Mesendoderm (in vitro differentiated cells): ENCODE measurements at regions not wholly inside any gene's neighbourhood (a gene's known extent, or its start where the extent isn't known, plus 50 kb on each side); places are given as distances from the start of the nearest gene placed in this dataset.

ENCODE experiments used
- DNase-seq: peaks from one replicate; pipeline ENCODE4 v3.0.0; 2013
- H2AK5ac ChIP-seq: 2 replicates; pipeline ENCODE4 v1.6.1; 2013; ENCODE audit warnings: low read length, inconsistent platforms
- H2BK120ac ChIP-seq: 2 replicates; pipeline ENCODE4 v1.6.1; 2013; ENCODE audit warnings: low read depth, mild to moderate bottlenecking, low read length, moderate library complexity, mixed read lengths
- H2BK15ac ChIP-seq: replicated peaks from 2 replicates; pipeline ENCODE4 v1.6.1; 2013; ENCODE audit warnings: low read depth, mild to moderate bottlenecking, moderate library complexity
- H2BK5ac ChIP-seq: 2 replicates; pipeline ENCODE4 v1.6.1; 2013; ENCODE audit warnings: low read length, inconsistent platforms
- H3K18ac ChIP-seq: 2 replicates; pipeline ENCODE4 v1.6.1; 2013; ENCODE audit warnings: mild to moderate bottlenecking, low read length, mixed read lengths
- H3K23ac ChIP-seq: one replicate; pipeline ENCODE4 v1.6.1; 2013; ENCODE audit warnings: low read length
- H3K27ac ChIP-seq: 2 replicates; pipeline ENCODE4 v1.5.1; 2013; ENCODE audit warnings: low read depth, mild to moderate bottlenecking, inconsistent platforms, low read length, moderate library complexity
- H3K27me3 ChIP-seq: 2 replicates; pipeline ENCODE4 v1.6.1; 2013; ENCODE audit warnings: low read length, control low read depth, mild to moderate bottlenecking, inconsistent platforms; ENCODE audit not compliant: insufficient read depth, poor library complexity
- H3K36me3 ChIP-seq: 2 replicates; pipeline ENCODE4 v1.6.1; 2013; ENCODE audit warnings: low read length, inconsistent platforms; ENCODE audit not compliant: control insufficient read depth, insufficient read depth
- H3K4ac ChIP-seq: one replicate; pipeline ENCODE4 v1.6.1; 2013; ENCODE audit warnings: low read depth, mild to moderate bottlenecking, low read length, moderate library complexity
- H3K4me1 ChIP-seq: 2 replicates; pipeline ENCODE4 v1.6.1; 2013; ENCODE audit warnings: low read depth, low read length, inconsistent platforms; ENCODE audit not compliant: control insufficient read depth
- H3K4me2 ChIP-seq: 2 replicates; pipeline ENCODE4 v1.6.1; 2013; ENCODE audit warnings: low read length
- H3K4me3 ChIP-seq: 2 replicates; pipeline ENCODE4 v1.5.1; 2013; ENCODE audit warnings: mild to moderate bottlenecking, low read length
- H3K56ac ChIP-seq: one replicate; pipeline ENCODE4 v1.6.1; 2013; ENCODE audit warnings: low read length
- H3K79me1 ChIP-seq: 2 replicates; pipeline ENCODE4 v1.6.1; 2013; ENCODE audit warnings: low read length, inconsistent platforms
- H3K79me2 ChIP-seq: 2 replicates; pipeline ENCODE4 v1.6.1; 2013; ENCODE audit warnings: mild to moderate bottlenecking, low read length; ENCODE audit not compliant: control insufficient read depth, insufficient read depth
- H3K9ac ChIP-seq: 2 replicates; pipeline ENCODE4 v1.6.1; 2013; ENCODE audit warnings: low read length, inconsistent platforms
- H4K5ac ChIP-seq: one replicate; pipeline ENCODE4 v1.6.1; 2013; ENCODE audit warnings: low read length
- H4K8ac ChIP-seq: one replicate; pipeline ENCODE4 v1.6.1; 2013; ENCODE audit warnings: low read depth, mild to moderate bottlenecking, control low read depth, low read length, moderate library complexity
- WGBS: extraction: QIAGEN DNeasy Blood & Tissue Kit; methylation state at CpG from one replicate; pipeline ENCODE4 v1.1.7; 2013; ENCODE audit warnings: low lambda C conversion rate, missing lambda C conversion rate; ENCODE audit not compliant: insufficient coverage; ENCODE audit errors: extremely low coverage; 5-methylcytosine and 5-hydroxymethylcytosine counted together

DNA sequence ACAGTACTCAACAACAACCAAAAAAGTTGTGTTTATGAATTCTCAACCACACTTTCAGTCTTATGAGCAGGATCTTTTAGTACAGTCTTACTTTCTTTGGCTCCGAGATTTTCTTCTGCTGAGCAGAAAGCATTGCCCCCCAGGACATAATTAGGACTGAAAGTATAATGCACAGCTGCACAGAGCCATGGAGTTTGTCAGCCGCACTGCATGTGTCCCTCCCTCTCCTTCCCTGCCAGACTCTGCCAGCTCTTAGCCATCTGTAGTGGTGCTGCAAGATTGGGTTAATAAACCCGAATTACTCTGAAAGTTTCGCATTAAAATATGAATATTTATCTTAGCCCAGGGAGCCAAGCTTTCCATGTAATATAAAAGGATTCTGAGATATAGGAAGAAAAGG is 179.6 kb upstream of the PTCHD4 start:
- Histone ChIP-seq H3K9ac (no peak overlapping the region), H3K18ac (no peak overlapping the region), H3K4me2 (no peak overlapping the region), H2BK120ac (no peak overlapping the region), H3K79me2 (no peaks in the 10 kb centered on the region), H3K4me3 (no peak overlapping the region), H3K27ac (no peak overlapping the region), H3K4ac (no peak overlapping the region), H3K79me1 (no peaks in the 10 kb centered on the region), H4K5ac (no peak overlapping the region), H4K8ac (no peak overlapping the region), H2BK5ac (no peak overlapping the region), H3K4me1 (no peaks in the 10 kb centered on the region), H3K56ac (no peak overlapping the region), H3K27me3 (no peaks in the 10 kb centered on the region), H3K23ac (no peak overlapping the region), H2AK5ac (no peak overlapping the region), H3K36me3 (no peaks in the 10 kb centered on the region), H2BK15ac (no peak overlapping the region)
- WGBS = no CpG with 5 or more reads among the region's 4 CpGs
- DNase-seq = no peak

DNA sequence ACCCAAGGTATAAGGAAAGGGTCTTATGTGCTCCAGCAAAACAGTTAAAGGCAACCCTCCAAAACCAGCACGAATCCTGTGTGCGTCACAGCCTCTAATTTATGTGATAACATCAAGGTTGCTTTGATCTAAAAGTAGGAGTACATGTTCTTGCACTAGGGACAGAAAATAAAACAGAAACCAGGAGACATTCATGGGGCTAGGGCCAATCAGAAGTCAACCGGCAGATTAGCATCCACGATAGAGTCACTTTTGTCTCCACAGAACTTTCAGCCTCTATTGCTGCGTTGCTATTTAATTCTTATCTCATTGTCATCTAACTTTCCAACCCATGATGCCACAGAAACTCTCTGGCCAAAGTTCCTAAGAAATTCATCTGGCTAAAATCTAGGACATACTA is 178.8 kb upstream of the PTCHD4 start:
- DNase-seq = no peak
- H4K5ac ChIP-seq = no peak overlapping the region
- H2BK15ac ChIP-seq = no peak overlapping the region
- no peak overlapping the region for H3K27ac ChIP-seq
- no peak overlapping the region for H4K8ac ChIP-seq
- H3K4me3 ChIP-seq = no peak overlapping the region
- H3K4ac ChIP-seq = no peak overlapping the region
- no peaks in the 10 kb centered on the region for H3K27me3 ChIP-seq
- H2AK5ac ChIP-seq = no peak overlapping the region
- H3K18ac ChIP-seq = no peak overlapping the region
- H3K56ac ChIP-seq = no peak overlapping the region
- H3K9ac ChIP-seq = no peak overlapping the region
- no peak overlapping the region for H3K4me2 ChIP-seq
- no peaks in the 10 kb centered on the region for H3K79me1 ChIP-seq
- no peak overlapping the region for H2BK120ac ChIP-seq
- H2BK5ac ChIP-seq = no peak overlapping the region
- WGBS = no CpG with 5 or more reads among the region's 5 CpGs
- no peaks in the 10 kb centered on the region for H3K79me2 ChIP-seq
- no peaks in the 10 kb centered on the region for H3K36me3 ChIP-seq
- no peak overlapping the region for H3K23ac ChIP-seq
- no peaks in the 10 kb centered on the region for H3K4me1 ChIP-seq

DNA sequence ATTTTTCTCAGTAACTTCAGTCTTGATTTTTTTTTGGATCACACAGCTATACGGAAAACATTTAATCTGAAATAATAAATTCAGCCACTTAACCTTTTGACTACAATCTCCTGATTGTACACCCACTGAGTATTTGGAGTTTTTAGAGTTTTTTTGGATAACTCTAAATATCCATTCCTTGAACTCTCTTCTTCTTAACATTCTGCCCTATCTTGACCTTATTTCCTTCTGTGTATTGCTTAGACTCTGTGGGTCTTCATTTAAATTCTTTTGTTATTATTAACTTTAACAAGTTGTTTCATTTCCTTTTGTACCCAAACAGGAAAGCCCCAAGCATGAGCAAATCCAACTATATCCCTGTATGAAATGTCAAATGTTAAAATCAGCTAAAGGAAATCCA is 170.2 kb upstream of the PTCHD4 start:
- H4K5ac ChIP-seq = no peak overlapping the region
- no peak overlapping the region for H2BK5ac ChIP-seq
- H3K4ac ChIP-seq = no peak overlapping the region
- no peak overlapping the region for H3K23ac ChIP-seq
- H2BK120ac ChIP-seq = no peak overlapping the region
- H3K18ac ChIP-seq = no peak overlapping the region
- H4K8ac ChIP-seq = no peak overlapping the region
- H3K36me3 ChIP-seq = no peaks in the 10 kb centered on the region
- no peak overlapping the region for H3K56ac ChIP-seq
- DNase-seq = no peak
- H3K27ac ChIP-seq = no peak overlapping the region
- no peak overlapping the region for H2BK15ac ChIP-seq
- no peaks in the 10 kb centered on the region for H3K27me3 ChIP-seq
- H3K4me3 ChIP-seq = no peak overlapping the region
- H2AK5ac ChIP-seq = no peak overlapping the region
- H3K4me1 ChIP-seq = no peaks in the 10 kb centered on the region
- H3K9ac ChIP-seq = no peak overlapping the region
- no peak overlapping the region for H3K4me2 ChIP-seq
- WGBS = no CpG with 5 or more reads among the region's 1 CpG
- H3K79me2 ChIP-seq = no peaks in the 10 kb centered on the region
- no peaks in the 10 kb centered on the region for H3K79me1 ChIP-seq

DNA sequence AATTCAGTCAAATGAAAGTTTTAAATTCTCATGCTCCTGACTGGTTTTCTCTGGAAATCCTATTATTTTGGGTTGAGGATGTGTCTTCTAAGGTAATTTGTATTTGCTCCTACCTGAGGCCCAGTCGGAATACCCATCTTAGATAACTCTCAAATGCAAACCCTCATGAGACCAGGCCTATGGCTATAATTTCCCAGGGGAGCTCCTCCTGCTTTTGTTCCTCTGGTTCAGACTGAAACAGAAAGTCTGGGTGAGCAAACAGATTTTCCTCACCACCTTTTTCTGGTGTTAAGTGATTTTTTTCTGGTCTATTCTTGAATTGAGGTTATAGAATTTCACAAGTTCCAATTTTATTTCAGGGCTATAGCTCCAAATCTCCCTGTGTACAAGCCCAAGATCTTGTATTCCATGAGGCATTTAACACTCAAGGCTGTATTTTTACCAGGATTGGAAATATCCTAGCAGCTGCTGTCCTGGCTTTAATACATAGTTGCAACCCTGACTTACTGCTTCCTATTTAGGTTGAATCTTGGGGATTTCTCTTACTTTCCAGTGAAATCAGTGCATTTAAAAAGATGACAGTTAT is 169.1 kb upstream of the PTCHD4 start:
- no CpG with 5 or more reads among the region's 1 CpG for WGBS
- H3K79me2 ChIP-seq = no peaks in the 10 kb centered on the region
- H4K5ac ChIP-seq = no peak overlapping the region
- no peak overlapping the region for H3K9ac ChIP-seq
- no peak overlapping the region for H2BK5ac ChIP-seq
- H3K36me3 ChIP-seq = no peaks in the 10 kb centered on the region
- H3K4me3 ChIP-seq = no peak overlapping the region
- no peak overlapping the region for H2BK120ac ChIP-seq
- no peak overlapping the region for H4K8ac ChIP-seq
- no peak overlapping the region for H3K27ac ChIP-seq
- no peak overlapping the region for H3K56ac ChIP-seq
- H3K23ac ChIP-seq = no peak overlapping the region
- no peak overlapping the region for H3K4me2 ChIP-seq
- no peaks in the 10 kb centered on the region for H3K27me3 ChIP-seq
- H3K18ac ChIP-seq = no peak overlapping the region
- H3K4me1 ChIP-seq = no peaks in the 10 kb centered on the region
- H3K4ac ChIP-seq = no peak overlapping the region
- H2AK5ac ChIP-seq = no peak overlapping the region
- H2BK15ac ChIP-seq = no peak overlapping the region
- no peak for DNase-seq
- no peaks in the 10 kb centered on the region for H3K79me1 ChIP-seq

DNA sequence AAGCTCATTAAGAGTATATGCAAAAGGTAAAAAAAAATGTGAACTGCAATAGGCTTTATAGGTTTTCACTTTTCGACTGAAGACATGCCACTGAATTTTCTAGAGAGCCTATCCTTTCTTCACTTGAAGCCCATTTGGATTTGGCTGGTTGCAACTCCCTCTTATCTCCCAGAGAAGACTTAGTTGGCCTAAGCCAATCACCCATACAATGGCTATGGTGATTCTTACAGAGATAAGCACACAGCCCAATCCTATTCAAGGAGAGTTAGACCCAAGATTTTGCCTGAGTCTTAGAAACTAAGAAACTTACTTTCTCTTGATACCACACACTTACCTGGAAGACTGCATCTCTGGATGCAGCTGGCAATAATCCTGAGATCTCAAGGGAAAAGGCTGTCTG is 167.3 kb upstream of the PTCHD4 start:
- no peaks in the 10 kb centered on the region for H3K79me1 ChIP-seq

DNA sequence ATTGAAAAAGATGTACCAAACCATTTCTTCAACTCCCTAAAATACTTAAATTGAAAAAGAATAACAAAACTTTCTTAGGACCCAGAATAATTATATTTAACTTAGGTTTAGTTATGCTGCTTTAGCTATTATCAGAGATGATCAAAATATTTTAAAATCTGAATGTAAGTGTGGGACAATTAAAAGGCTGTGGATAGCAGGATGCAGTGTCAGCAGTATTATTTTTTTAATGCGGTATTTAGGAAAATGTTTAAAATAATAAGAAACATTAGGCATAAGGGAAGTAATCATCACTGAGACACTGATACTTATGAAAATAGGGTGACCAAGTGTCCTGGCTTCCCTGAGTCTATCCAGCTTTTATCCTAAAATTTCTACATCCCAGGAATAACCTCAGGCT is 161.5 kb upstream of the PTCHD4 start:
- Histone ChIP-seq H3K4ac (no peak overlapping the region), H3K4me1 (no peaks in the 10 kb centered on the region), H3K9ac (no peak overlapping the region), H3K79me2 (no peaks in the 10 kb centered on the region), H3K56ac (no peak overlapping the region), H3K36me3 (no peaks in the 10 kb centered on the region), H3K27ac (no peak overlapping the region), H2BK15ac (no peak overlapping the region), H2BK120ac (no peak overlapping the region), H3K18ac (no peak overlapping the region), H2AK5ac (no peak overlapping the region), H4K8ac (no peak overlapping the region), H3K23ac (no peak overlapping the region), H4K5ac (no peak overlapping the region), H3K79me1 (no peaks in the 10 kb centered on the region), H2BK5ac (no peak overlapping the region), H3K4me3 (no peak overlapping the region), H3K27me3 (no peaks in the 10 kb centered on the region), H3K4me2 (no peak overlapping the region)
- DNase-seq = no peak
- WGBS = 100% methylated on average over 1 of the region's 1 CpG

More for the DNA sequence above, 167.3 kb upstream of the PTCHD4 start:
- Histone ChIP-seq H3K56ac (no peak overlapping the region), H3K4me3 (no peak overlapping the region), H2BK15ac (no peak overlapping the region), H3K27me3 (no peaks in the 10 kb centered on the region), H2AK5ac (no peak overlapping the region), H3K23ac (no peak overlapping the region), H3K4me2 (no peak overlapping the region), H3K79me2 (no peaks in the 10 kb centered on the region), H2BK5ac (no peak overlapping the region), H4K5ac (no peak overlapping the region), H3K4ac (no peak overlapping the region), H3K18ac (no peak overlapping the region), H3K4me1 (no peaks in the 10 kb centered on the region), H4K8ac (no peak overlapping the region), H3K36me3 (no peaks in the 10 kb centered on the region), H3K9ac (no peak overlapping the region), H2BK120ac (no peak overlapping the region), H3K27ac (no peak overlapping the region)
- WGBS = no CpG with 5 or more reads among the region's 1 CpG
- DNase-seq = peak; percentile 91
